HCT116 (cell line): ENCODE measurements at regions not wholly inside any gene's neighbourhood (a gene's known extent, or its start where the extent isn't known, plus 50 kb on each side); places are given as distances from the start of the nearest gene placed in this dataset.

Experiments
- ATAC-seq: fragments of 200-7000 bp; cut with Tn5 transposase; 2 replicates; pipeline ENCODE4 v1.9.1; 2020; ENCODE audit warnings: mild to moderate bottlenecking, moderate library complexity
- BruUV-seq: library from RNA; stranded (reverse); fragments of 400-500 nt; replicated peaks from 2 replicates; lab custom pipeline; 2021; lab: Mats Ljungman, UMichigan
- CTCF ChIA-PET: fragments of 300-600 bp; sonication (Branson Sonifier 250); formaldehyde crosslinking; loops from one replicate; lab custom pipeline; 2021; ENCODE audit warnings: antibody characterized with exemption; lab: Charles Lee
- POLR2A ChIA-PET: fragments of 300-600, 350-600 bp; sonication (Branson Sonifier 250); formaldehyde crosslinking; loops from one replicate; lab custom pipeline; 2021; ENCODE audit warnings: antibody characterized with exemption; lab: Charles Lee
- RAD21 ChIA-PET, 2 experiments: fragments of 300-600 bp; sonication (Branson Sonifier 250); formaldehyde crosslinking; loops; one replicate each; lab custom pipeline; 2023; ENCODE audit warnings: low total read pairs in 2 of 2; ENCODE audit not compliant: uncharacterized antibody in 2 of 2, unreplicated experiment in 2 of 2, low non-redundant PET in 1 of 2; lab: Charles Lee
- DNase-seq: peaks from one replicate; pipeline ENCODE4 v3.0.0-alpha.2; 2010; ENCODE audit warnings: low read depth, low spot score
- H2AFZ ChIP-seq: fragments of 200-600 bp; shearing (Covaris generic), sonication (generic); 2 replicates; pipeline ENCODE4 v1.6.1; 2017; ENCODE audit warnings: low read depth, mixed run types, mixed read lengths, antibody characterized with exemption, low read length; ENCODE audit not compliant: poor library complexity, severe bottlenecking
- H3K27ac ChIP-seq: 2 replicates; pipeline ENCODE4 v1.5.1; 2012; ENCODE audit warnings: low read depth, low read length
- H3K27me3 ChIP-seq: fragments of 200-600 bp; sonication (generic); 2 replicates; pipeline ENCODE4 v1.6.1; 2016; ENCODE audit warnings: mixed run types, low read length, mixed read lengths; ENCODE audit not compliant: insufficient read depth
- H3K36me3 ChIP-seq, 2 experiments: fragments of 200-500 bp in 1 of 2; fragments of 200-600 bp in 1 of 2; sonication (Bioruptor generic) in 1 of 2; sonication (generic) in 1 of 2; 2 replicates each; pipeline versions ENCODE4 v1.5.1 to v1.6.1; 2014 to 2016; ENCODE audit warnings: low read length in 2 of 2, inconsistent platforms in 1 of 2, mixed read lengths in 1 of 2, mixed run types in 1 of 2; ENCODE audit not compliant: insufficient read depth in 2 of 2, control insufficient read depth in 1 of 2
- H3K4me1 ChIP-seq, 2 experiments: fragments of 200-600 bp in 1 of 2; sonication (generic) in 1 of 2; 2 replicates each; pipeline versions ENCODE4 v1.5.1 to v1.6.1; 2012 to 2017; ENCODE audit warnings: low read length in 2 of 2, inconsistent platforms in 1 of 2, mild to moderate bottlenecking in 1 of 2, mixed read lengths in 1 of 2, mixed run types in 1 of 2, moderate library complexity in 1 of 2; ENCODE audit not compliant: insufficient read depth in 2 of 2, control insufficient read depth in 1 of 2
- H3K4me2 ChIP-seq: fragments of 200-600 bp; sonication (generic); 2 replicates; pipeline ENCODE4 v1.6.1; 2017; ENCODE audit warnings: mixed run types, low read length, mixed read lengths
- H3K4me3 ChIP-seq, 2 experiments: fragments of 200-600 bp in 1 of 2; sonication (generic) in 1 of 2; replicated peaks in 1 of 2; 2 replicates each; pipeline ENCODE4 v1.5.1; 2011 to 2016; ENCODE audit warnings: low read length in 2 of 2, control low read depth in 1 of 2, low read depth in 1 of 2, mild to moderate bottlenecking in 1 of 2, mixed read lengths in 1 of 2, mixed run types in 1 of 2
- H3K79me2 ChIP-seq: fragments of 200-600 bp; sonication (generic); 2 replicates; pipeline ENCODE4 v1.6.1; 2017; ENCODE audit warnings: mild to moderate bottlenecking, mixed run types, low read length, moderate library complexity, mixed read lengths; ENCODE audit not compliant: insufficient read depth
- H3K9ac ChIP-seq: fragments of 200-600 bp; sonication (generic); 2 replicates; pipeline ENCODE4 v1.6.1; 2016; ENCODE audit warnings: low read length, mixed read lengths
- H3K9me2 ChIP-seq: fragments of 200-600 bp; sonication (generic), shearing (Covaris generic); 2 replicates; pipeline ENCODE4 v1.6.1; 2017; ENCODE audit warnings: mixed run types, mild to moderate bottlenecking, moderate library complexity; ENCODE audit not compliant: insufficient read depth
- H3K9me3 ChIP-seq, 2 experiments: fragments of 200-500 bp in 1 of 2; fragments of 200-600 bp in 1 of 2; sonication (Bioruptor generic) in 1 of 2; sonication (generic) in 1 of 2; 2 replicates each; pipeline ENCODE4 v1.6.1; 2014 to 2017; ENCODE audit warnings: low read length in 2 of 2, mixed read lengths in 2 of 2, inconsistent platforms in 1 of 2, low read depth in 1 of 2, mild to moderate bottlenecking in 1 of 2, mixed run types in 1 of 2, moderate library complexity in 1 of 2; ENCODE audit not compliant: control insufficient read depth in 1 of 2, insufficient read depth in 1 of 2
- H4K20me1 ChIP-seq: fragments of 200-600 bp; sonication (generic), shearing (Covaris generic); 2 replicates; pipeline ENCODE4 v1.6.1; 2017; ENCODE audit warnings: mixed run types, mild to moderate bottlenecking, moderate library complexity; ENCODE audit not compliant: insufficient read depth
- CBX3 ChIP-seq: IDR thresholded peaks from 2 replicates; pipeline ENCODE4 v1.6.1; 2012; ENCODE audit warnings: low read depth
- EGR1 ChIP-seq: IDR thresholded peaks from 2 replicates; pipeline ENCODE4 v1.6.1; 2012; ENCODE audit warnings: low read depth
- ELF1 ChIP-seq: IDR thresholded peaks from 2 replicates; pipeline ENCODE4 v1.6.1; 2012; ENCODE audit warnings: low read depth, borderline replicate concordance
- EZH2 ChIP-seq: fragments of 200-600 bp; sonication (generic); IDR thresholded peaks from 2 replicates; pipeline ENCODE4 v1.6.1; 2017; ENCODE audit warnings: antibody characterized with exemption, mixed run types
- EZH2phosphoT487 ChIP-seq: fragments of 200-600 bp; IDR thresholded peaks from 2 replicates; pipeline ENCODE4 v1.6.1; 2018; ENCODE audit warnings: antibody characterized with exemption, borderline replicate concordance
- FOSL1 ChIP-seq: IDR thresholded peaks from 2 replicates; pipeline ENCODE4 v1.6.1; 2012; ENCODE audit warnings: low read depth
- JUND ChIP-seq: IDR thresholded peaks from 2 replicates; pipeline ENCODE4 v1.6.1; 2012
- POLR2A ChIP-seq: IDR thresholded peaks from 2 replicates; pipeline ENCODE4 v1.7.0; 2011; ENCODE audit warnings: borderline replicate concordance; ENCODE audit not compliant: insufficient read depth, insufficient read length; ENCODE audit errors: extremely low read depth
- POLR2AphosphoS5 ChIP-seq: IDR thresholded peaks from 2 replicates; pipeline ENCODE4 v1.6.1; 2011; ENCODE audit warnings: mild to moderate bottlenecking, low read depth, low read length, moderate library complexity
- RAD21 ChIP-seq: IDR thresholded peaks from 2 replicates; pipeline ENCODE4 v1.6.1; 2012; ENCODE audit warnings: low read depth, mild to moderate bottlenecking
- SIN3A ChIP-seq: IDR thresholded peaks from 2 replicates; pipeline ENCODE4 v1.6.1; 2012; ENCODE audit warnings: low read depth
- SRF ChIP-seq: IDR thresholded peaks from 2 replicates; pipeline ENCODE4 v1.6.1; 2012; ENCODE audit warnings: low read depth
- TCF7L2 ChIP-seq: IDR thresholded peaks from 2 replicates; pipeline ENCODE4 v1.7.0; 2011; ENCODE audit warnings: borderline replicate concordance, inconsistent platforms; ENCODE audit not compliant: insufficient read depth, insufficient read length; ENCODE audit errors: extremely low read depth
- YY1 ChIP-seq: IDR thresholded peaks from 2 replicates; pipeline ENCODE4 v1.6.1; 2011; ENCODE audit warnings: low read length, low read depth, moderate library complexity, mild to moderate bottlenecking; ENCODE audit not compliant: insufficient replicate concordance; ENCODE audit errors: extremely low read depth
- ZNF274 ChIP-seq: fragments of 200-500 bp; sonication (Bioruptor generic); IDR thresholded peaks from 2 replicates; pipeline ENCODE4 v1.6.1; 2014; ENCODE audit warnings: mild to moderate bottlenecking, low read depth, low read length, inconsistent platforms
- intact Hi-C: fragments of 100-400 bp; cut with micrococcal nuclease; formaldehyde crosslinking; loops from 2 replicates; pipeline ENCODE4 v1.10.0; 2022
- TF ChIP-seq, protein P1 (sequence below): IDR thresholded peaks from 2 replicates; pipeline ENCODE4 v1.6.1; 2012
- TF ChIP-seq, protein P2 (sequence below): IDR thresholded peaks from 2 replicates; pipeline ENCODE4 v1.6.1; 2011; ENCODE audit warnings: mild to moderate bottlenecking, low read length, moderate library complexity; ENCODE audit not compliant: insufficient replicate concordance; ENCODE audit errors: extremely low read depth
- TF ChIP-seq, protein P3 (sequence below): IDR thresholded peaks from 2 replicates; pipeline ENCODE4 v1.6.1; 2012
- TF ChIP-seq, protein P4 (sequence below): IDR thresholded peaks from 2 replicates; pipeline ENCODE4 v1.6.1; 2012; ENCODE audit warnings: low read depth
- TF ChIP-seq, protein P5 (sequence below), 3 experiments: fragments of 200-600 bp in 1 of 3; sonication (generic) in 1 of 3; IDR thresholded peaks in 2 of 3; conservative IDR thresholded peaks in 1 of 3; 2 replicates each; pipeline ENCODE4 v1.5.1; 2012 to 2017; ENCODE audit warnings: low read depth in 2 of 3, low read length in 2 of 3, antibody characterized with exemption in 1 of 3, borderline replicate concordance in 1 of 3, control low read depth in 1 of 3, mild to moderate bottlenecking in 1 of 3, mixed read lengths in 1 of 3, mixed run types in 1 of 3, moderate library complexity in 1 of 3; ENCODE audit not compliant: insufficient read depth in 1 of 3

DNA sequence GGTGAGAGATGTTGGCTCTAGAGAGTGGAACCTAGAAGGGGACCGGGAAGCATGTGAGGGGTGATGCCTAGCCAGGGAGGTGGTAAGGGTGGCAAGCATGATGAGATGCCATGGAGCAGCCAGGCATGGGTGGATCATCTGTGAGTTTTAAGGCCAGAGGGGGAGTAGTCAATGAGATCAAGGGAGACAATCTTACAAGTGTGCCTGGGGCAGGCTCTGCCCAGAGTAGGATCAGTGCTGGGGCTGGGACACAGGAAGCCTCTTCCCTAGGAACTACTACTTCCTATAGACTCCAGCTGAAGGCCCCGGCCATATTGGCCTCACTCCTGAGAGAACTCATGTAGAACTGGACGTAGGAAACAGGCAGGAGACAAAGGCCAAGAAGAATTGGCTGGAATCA lies 192.4 kb upstream of the CSF3R start:
- ATAC-seq (no peak), DNase-seq (no peak)
- no TSS peak for BruUV-seq
- Histone ChIP-seq H3K9me3 (no peaks in the 10 kb centered on the region), H4K20me1 (no peaks in the 10 kb centered on the region), H3K4me1 (no peaks in the 10 kb centered on the region), H3K4me2 (no peak overlapping the region), H3K27me3 (peaks cover 86% of the 10 kb centered on the region), H3K36me3 (no peaks in the 10 kb centered on the region), H3K9ac (no peak overlapping the region), H3K9me2 (no peaks in the 10 kb centered on the region), H3K4me3 (no peak overlapping the region), H3K27ac (no peak overlapping the region), H2AFZ (no peak overlapping the region)
- ChIA-PET RAD21 (no interaction called here), POLR2A (no interaction called here), CTCF (no interaction called here)
- intact Hi-C loops, result no loop called here
- TF ChIP-seq TCF7L2 (no peak), SRF (no peak), EGR1 (no peak), YY1 (no peak), EZH2phosphoT487 (no peak), SIN3A (no peak), POLR2AphosphoS5 (no peak), FOSL1 (no peak), ELF1 (no peak), RAD21 (no peak), ZNF274 (no peak), CBX3 (no peak), POLR2A (no peak), JUND (no peak), EZH2 (no peak)
- TF ChIP-seq, protein P1, sequence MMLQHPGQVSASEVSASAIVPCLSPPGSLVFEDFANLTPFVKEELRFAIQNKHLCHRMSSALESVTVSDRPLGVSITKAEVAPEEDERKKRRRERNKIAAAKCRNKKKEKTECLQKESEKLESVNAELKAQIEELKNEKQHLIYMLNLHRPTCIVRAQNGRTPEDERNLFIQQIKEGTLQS, result no peak
- TF ChIP-seq, protein P2, sequence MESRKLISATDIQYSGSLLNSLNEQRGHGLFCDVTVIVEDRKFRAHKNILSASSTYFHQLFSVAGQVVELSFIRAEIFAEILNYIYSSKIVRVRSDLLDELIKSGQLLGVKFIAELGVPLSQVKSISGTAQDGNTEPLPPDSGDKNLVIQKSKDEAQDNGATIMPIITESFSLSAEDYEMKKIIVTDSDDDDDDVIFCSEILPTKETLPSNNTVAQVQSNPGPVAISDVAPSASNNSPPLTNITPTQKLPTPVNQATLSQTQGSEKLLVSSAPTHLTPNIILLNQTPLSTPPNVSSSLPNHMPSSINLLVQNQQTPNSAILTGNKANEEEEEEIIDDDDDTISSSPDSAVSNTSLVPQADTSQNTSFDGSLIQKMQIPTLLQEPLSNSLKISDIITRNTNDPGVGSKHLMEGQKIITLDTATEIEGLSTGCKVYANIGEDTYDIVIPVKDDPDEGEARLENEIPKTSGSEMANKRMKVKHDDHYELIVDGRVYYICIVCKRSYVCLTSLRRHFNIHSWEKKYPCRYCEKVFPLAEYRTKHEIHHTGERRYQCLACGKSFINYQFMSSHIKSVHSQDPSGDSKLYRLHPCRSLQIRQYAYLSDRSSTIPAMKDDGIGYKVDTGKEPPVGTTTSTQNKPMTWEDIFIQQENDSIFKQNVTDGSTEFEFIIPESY, result no peak
- TF ChIP-seq, protein P3, sequence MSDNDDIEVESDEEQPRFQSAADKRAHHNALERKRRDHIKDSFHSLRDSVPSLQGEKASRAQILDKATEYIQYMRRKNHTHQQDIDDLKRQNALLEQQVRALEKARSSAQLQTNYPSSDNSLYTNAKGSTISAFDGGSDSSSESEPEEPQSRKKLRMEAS, result no peak
- TF ChIP-seq, protein P4, sequence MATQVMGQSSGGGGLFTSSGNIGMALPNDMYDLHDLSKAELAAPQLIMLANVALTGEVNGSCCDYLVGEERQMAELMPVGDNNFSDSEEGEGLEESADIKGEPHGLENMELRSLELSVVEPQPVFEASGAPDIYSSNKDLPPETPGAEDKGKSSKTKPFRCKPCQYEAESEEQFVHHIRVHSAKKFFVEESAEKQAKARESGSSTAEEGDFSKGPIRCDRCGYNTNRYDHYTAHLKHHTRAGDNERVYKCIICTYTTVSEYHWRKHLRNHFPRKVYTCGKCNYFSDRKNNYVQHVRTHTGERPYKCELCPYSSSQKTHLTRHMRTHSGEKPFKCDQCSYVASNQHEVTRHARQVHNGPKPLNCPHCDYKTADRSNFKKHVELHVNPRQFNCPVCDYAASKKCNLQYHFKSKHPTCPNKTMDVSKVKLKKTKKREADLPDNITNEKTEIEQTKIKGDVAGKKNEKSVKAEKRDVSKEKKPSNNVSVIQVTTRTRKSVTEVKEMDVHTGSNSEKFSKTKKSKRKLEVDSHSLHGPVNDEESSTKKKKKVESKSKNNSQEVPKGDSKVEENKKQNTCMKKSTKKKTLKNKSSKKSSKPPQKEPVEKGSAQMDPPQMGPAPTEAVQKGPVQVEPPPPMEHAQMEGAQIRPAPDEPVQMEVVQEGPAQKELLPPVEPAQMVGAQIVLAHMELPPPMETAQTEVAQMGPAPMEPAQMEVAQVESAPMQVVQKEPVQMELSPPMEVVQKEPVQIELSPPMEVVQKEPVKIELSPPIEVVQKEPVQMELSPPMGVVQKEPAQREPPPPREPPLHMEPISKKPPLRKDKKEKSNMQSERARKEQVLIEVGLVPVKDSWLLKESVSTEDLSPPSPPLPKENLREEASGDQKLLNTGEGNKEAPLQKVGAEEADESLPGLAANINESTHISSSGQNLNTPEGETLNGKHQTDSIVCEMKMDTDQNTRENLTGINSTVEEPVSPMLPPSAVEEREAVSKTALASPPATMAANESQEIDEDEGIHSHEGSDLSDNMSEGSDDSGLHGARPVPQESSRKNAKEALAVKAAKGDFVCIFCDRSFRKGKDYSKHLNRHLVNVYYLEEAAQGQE, result no peak
- TF ChIP-seq, protein P5, sequence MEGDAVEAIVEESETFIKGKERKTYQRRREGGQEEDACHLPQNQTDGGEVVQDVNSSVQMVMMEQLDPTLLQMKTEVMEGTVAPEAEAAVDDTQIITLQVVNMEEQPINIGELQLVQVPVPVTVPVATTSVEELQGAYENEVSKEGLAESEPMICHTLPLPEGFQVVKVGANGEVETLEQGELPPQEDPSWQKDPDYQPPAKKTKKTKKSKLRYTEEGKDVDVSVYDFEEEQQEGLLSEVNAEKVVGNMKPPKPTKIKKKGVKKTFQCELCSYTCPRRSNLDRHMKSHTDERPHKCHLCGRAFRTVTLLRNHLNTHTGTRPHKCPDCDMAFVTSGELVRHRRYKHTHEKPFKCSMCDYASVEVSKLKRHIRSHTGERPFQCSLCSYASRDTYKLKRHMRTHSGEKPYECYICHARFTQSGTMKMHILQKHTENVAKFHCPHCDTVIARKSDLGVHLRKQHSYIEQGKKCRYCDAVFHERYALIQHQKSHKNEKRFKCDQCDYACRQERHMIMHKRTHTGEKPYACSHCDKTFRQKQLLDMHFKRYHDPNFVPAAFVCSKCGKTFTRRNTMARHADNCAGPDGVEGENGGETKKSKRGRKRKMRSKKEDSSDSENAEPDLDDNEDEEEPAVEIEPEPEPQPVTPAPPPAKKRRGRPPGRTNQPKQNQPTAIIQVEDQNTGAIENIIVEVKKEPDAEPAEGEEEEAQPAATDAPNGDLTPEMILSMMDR (IDR thresholded peaks at IDR 0.05 in 2 of 3, conservative IDR thresholded peaks at IDR 0.05 in 1 of 3; ENCODE audit: borderline replicate concordance in 1 of 3, insufficient read depth in 1 of 3, low read depth in 2 of 3, low read length in 2 of 3), result no peak
- TF ChIP-seq, all 23 proteins: peak for 0
- H3K79me2 ChIP-seq, result no peaks in the 10 kb centered on the region
